ENCODE measurements at regions not wholly inside any gene's neighbourhood (a gene's known extent, or its start where the extent isn't known, plus 50 kb on each side); places are given as distances from the start of the nearest gene placed in this dataset.

DNA sequence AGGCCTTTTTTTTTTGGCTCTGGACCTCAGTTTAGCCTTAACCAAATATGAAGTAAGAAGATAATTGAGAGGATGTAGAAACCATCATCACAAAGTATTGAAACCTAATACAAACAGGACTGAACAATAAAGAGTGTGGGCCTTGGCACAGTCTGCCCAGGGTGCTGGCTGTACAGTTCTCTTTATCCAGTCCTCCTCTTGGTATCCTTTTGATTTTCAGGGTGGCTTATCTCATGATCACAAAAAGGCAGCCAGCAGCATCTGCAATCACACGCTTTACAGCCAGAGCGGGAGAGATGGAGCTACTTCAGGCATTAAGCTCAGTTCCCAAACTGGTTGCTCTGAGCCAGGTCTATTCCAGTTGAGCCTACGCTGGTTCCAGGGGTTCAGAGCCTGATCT lies 239.7 kb downstream of the RPLP1 start:
- TF ChIP-seq, protein P1, sequence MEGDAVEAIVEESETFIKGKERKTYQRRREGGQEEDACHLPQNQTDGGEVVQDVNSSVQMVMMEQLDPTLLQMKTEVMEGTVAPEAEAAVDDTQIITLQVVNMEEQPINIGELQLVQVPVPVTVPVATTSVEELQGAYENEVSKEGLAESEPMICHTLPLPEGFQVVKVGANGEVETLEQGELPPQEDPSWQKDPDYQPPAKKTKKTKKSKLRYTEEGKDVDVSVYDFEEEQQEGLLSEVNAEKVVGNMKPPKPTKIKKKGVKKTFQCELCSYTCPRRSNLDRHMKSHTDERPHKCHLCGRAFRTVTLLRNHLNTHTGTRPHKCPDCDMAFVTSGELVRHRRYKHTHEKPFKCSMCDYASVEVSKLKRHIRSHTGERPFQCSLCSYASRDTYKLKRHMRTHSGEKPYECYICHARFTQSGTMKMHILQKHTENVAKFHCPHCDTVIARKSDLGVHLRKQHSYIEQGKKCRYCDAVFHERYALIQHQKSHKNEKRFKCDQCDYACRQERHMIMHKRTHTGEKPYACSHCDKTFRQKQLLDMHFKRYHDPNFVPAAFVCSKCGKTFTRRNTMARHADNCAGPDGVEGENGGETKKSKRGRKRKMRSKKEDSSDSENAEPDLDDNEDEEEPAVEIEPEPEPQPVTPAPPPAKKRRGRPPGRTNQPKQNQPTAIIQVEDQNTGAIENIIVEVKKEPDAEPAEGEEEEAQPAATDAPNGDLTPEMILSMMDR (IDR thresholded peaks at IDR 0.05; ENCODE audit: insufficient read depth, low read depth, low read length, missing control alignments) = no peak
- DNase-seq (ENCODE audit: low read depth) = no peak
- no peak overlapping the region for H3K4me3 ChIP-seq (ENCODE audit: low read depth, low read length)

DNA sequence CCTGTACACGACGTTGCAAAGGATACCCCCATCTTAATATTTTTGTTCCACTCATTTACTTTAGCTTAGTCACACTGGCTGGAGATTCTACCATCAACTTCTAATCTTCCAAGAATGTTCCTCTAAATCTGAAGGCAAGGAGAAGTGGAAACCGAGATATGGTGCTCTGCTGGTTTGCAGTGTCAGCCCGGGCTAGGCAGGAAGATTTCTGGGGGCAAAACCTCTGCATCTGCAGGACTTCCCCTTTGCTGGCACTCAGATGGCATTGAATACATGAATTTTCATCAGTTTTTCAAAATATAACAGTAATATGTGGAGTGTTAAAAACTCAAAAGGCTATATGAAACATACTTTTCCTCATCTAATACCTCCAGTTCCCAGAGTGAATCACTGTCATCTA lies 240.4 kb downstream of the RPLP1 start:
- no peak overlapping the region for H3K4me3 ChIP-seq (ENCODE audit: low read depth, low read length)
- no peak for DNase-seq (ENCODE audit: low read depth)
- TF ChIP-seq, protein P1 (IDR thresholded peaks at IDR 0.05; ENCODE audit: insufficient read depth, low read depth, low read length, missing control alignments) = no peak

DNA sequence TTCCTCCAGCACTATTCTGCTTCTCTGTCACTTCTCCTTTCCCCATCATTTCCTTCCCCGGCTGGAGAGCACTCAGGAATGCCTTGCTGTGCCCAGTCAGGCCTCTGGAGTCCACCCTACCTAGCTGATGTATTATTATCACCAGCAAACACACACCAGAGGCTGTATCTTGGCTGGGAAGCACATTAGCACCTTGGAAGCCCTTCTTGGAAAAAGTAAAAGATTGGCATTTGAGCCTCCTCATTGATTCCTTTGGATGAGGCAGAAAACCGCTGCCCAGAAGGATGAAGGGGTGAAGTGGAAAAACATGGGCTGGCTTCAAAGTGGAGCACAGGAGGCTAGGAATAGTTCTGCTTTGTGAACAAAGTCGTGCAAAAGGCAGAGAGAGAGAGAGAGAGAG lies 244.3 kb downstream of the RPLP1 start:
- no peak overlapping the region for H3K4me3 ChIP-seq (ENCODE audit: low read depth, low read length)
- DNase-seq (ENCODE audit: low read depth) = no peak
- TF ChIP-seq, protein P1 (IDR thresholded peaks at IDR 0.05; ENCODE audit: insufficient read depth, low read depth, low read length, missing control alignments) = no peak

DNA sequence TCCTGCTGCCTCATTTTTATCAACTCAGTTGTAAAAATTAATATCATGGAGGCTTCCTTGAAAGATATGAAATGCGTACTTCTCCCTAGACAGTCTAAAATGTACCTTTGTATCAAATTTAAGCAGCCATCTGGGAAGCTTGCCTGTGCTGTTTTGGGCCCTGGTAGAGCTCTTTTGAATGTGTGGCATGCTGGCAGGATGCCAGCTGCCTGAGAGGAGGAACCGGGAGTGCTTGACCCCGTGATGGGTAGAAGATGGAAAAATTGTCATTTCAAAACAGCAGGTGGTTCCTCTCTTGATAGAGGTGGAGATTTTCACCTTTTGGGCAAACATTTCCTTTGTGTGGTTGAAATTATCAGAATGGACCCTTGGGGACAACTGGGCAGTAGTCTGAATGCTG lies 245.3 kb downstream of the RPLP1 start:
- DNase-seq (ENCODE audit: low read depth) = no peak
- H3K4me3 ChIP-seq (ENCODE audit: low read depth, low read length) = no peak overlapping the region
- TF ChIP-seq, protein P1 (IDR thresholded peaks at IDR 0.05; ENCODE audit: insufficient read depth, low read depth, low read length, missing control alignments) = no peak

DNA sequence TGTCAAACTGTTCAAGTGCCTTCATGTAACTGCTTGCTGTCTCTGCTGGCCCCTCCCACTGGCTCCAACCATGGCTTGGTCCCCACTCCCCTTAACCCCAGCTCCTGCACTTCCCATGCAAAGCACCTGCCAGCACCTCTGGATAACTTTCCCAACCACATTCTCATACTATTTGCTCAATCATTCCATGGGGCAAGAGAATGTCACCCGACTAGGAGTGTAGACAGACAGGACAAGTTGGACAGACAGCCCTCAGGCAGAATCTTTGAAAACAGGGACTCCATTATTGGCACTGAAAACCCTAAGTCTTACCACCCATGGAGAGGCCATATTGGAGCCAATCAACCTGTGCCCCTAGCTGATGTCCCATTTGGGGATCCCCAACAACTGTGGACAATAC lies 246.5 kb downstream of the RPLP1 start:
- DNase-seq (ENCODE audit: low read depth) = no peak
- H3K4me3 ChIP-seq (ENCODE audit: low read depth, low read length) = no peak overlapping the region
- TF ChIP-seq, protein P1 (IDR thresholded peaks at IDR 0.05; ENCODE audit: insufficient read depth, low read depth, low read length, missing control alignments) = no peak

DNA sequence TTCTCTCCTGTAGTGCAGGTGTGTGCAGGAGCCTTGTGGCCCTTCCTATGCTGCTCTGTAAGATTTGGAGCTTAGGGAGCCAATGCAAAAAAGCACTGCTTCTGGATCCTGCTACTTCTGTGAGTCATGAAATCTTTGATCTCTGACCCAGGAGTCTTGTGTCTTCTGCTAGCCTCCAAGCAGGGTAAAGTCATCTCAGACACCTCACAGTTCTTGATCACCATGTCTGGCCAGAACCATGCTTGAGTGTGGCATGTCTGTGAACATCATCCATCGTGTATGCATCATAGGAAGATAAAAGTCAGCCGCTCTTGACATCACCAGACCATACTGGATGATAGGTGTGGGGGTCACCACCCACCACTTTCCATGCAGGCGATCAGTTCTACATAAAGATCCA lies 247.8 kb downstream of the RPLP1 start:
- no peak for DNase-seq (ENCODE audit: low read depth)
- TF ChIP-seq, protein P1 (IDR thresholded peaks at IDR 0.05; ENCODE audit: insufficient read depth, low read depth, low read length, missing control alignments) = no peak
- no peak overlapping the region for H3K4me3 ChIP-seq (ENCODE audit: low read depth, low read length)

DNA sequence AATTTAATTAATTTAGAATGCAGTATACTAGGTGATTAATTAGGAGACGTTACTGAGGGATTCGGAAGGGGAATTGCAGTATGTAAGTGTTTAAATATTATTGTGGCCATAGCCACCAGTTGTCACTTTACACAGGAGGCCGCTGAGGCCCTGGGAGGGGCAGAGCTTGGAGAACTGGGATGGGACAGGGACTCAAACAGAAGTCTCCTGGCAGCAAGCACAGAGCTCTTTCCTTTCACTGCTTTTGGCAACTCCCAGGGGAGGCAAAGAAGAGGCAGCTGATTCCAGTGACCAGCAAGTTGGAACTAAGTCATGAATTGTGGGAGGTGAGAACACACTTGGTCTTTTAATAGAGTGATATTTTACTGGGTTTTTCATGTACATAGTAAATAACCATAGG lies 248.6 kb downstream of the RPLP1 start:
- H3K4me3 ChIP-seq (ENCODE audit: low read depth, low read length) = no peak overlapping the region
- no peak for DNase-seq (ENCODE audit: low read depth)
- TF ChIP-seq, protein P1 (IDR thresholded peaks at IDR 0.05; ENCODE audit: insufficient read depth, low read depth, low read length, missing control alignments) = no peak

Measured in GM12865 (cell line).